ENCODE measurements at regions not wholly inside any gene's neighbourhood (a gene's known extent, or its start where the extent isn't known, plus 50 kb on each side); places are given as distances from the start of the nearest gene placed in this dataset.

GRCh38 chr7:156456032-156456431 lies 184.5 kb upstream of the RNF32 start:
- no peak for DNase-seq (ENCODE audit: low read depth)

GRCh38 chr7:156450473-156450872 lies 190.1 kb upstream of the RNF32 start:
- no peak for DNase-seq (ENCODE audit: low read depth)

- no peak for DNase-seq (ENCODE audit: low read depth)
Measured at GRCh38 chr7:156448918-156449317, 191.7 kb upstream of the RNF32 start.

GRCh38 chr7:156446990-156447389 lies 193.6 kb upstream of the RNF32 start:
- DNase-seq (ENCODE audit: low read depth): no peak

GRCh38 chr7:156445997-156446761 lies 194.4 kb upstream of the RNF32 start:
- no peak for DNase-seq (ENCODE audit: low read depth)

- DNase-seq (ENCODE audit: low read depth): no peak
Measured at GRCh38 chr7:156442516-156442915, 198.1 kb upstream of the RNF32 start.

GRCh38 chr7:156440456-156440855 lies 200.1 kb upstream of the RNF32 start:
- DNase-seq (ENCODE audit: low read depth): no peak

GRCh38 chr7:156438011-156438410 lies 202.6 kb upstream of the RNF32 start:
- no peak for DNase-seq (ENCODE audit: low read depth)

GRCh38 chr7:156437021-156437614 lies 203.5 kb upstream of the RNF32 start:
- no peak for DNase-seq (ENCODE audit: low read depth)

- DNase-seq (ENCODE audit: low read depth): no peak
Measured at GRCh38 chr7:156435486-156436231, 204.9 kb upstream of the RNF32 start.

- no peak for DNase-seq (ENCODE audit: low read depth)
Measured at GRCh38 chr7:156434706-156435105, 205.9 kb upstream of the RNF32 start.

- no peak for DNase-seq (ENCODE audit: low read depth)
Measured at GRCh38 chr7:156432018-156432417, 208.6 kb upstream of the RNF32 start.

- no peak for DNase-seq (ENCODE audit: low read depth)
Measured at GRCh38 chr7:156430109-156430508, 210.5 kb upstream of the RNF32 start.

GRCh38 chr7:156429514-156429913 lies 211.1 kb upstream of the RNF32 start:
- no peak for DNase-seq (ENCODE audit: low read depth)

- DNase-seq (ENCODE audit: low read depth): no peak
Measured at GRCh38 chr7:156423876-156424275, 216.7 kb upstream of the RNF32 start.

- DNase-seq (ENCODE audit: low read depth): no peak
Measured at GRCh38 chr7:156420496-156420895, 220.1 kb upstream of the RNF32 start.

GRCh38 chr7:156419782-156420181 lies 220.8 kb upstream of the RNF32 start:
- no peak for DNase-seq (ENCODE audit: low read depth)

- DNase-seq (ENCODE audit: low read depth): no peak
Measured at GRCh38 chr7:156402255-156402654, 238.3 kb upstream of the RNF32 start.

GRCh38 chr7:156401617-156402016 lies 239.0 kb upstream of the RNF32 start:
- no peak for DNase-seq (ENCODE audit: low read depth)

- DNase-seq (ENCODE audit: low read depth): no peak
Measured at GRCh38 chr7:156400046-156400445, 240.5 kb upstream of the RNF32 start.

GRCh38 chr7:156397249-156397648 lies 243.3 kb upstream of the RNF32 start:
- no peak for DNase-seq (ENCODE audit: low read depth)

- no peak for DNase-seq (ENCODE audit: low read depth)
Measured at GRCh38 chr7:156389116-156389692, 251.4 kb upstream of the RNF32 start.

GRCh38 chr7:156386097-156386496 lies 254.5 kb upstream of the RNF32 start:
- DNase-seq (ENCODE audit: low read depth): no peak
